ENCODE measurements at regions not wholly inside any gene's neighbourhood (a gene's known extent, or its start where the extent isn't known, plus 50 kb on each side); places are given as distances from the start of the nearest gene placed in this dataset.

DNA sequence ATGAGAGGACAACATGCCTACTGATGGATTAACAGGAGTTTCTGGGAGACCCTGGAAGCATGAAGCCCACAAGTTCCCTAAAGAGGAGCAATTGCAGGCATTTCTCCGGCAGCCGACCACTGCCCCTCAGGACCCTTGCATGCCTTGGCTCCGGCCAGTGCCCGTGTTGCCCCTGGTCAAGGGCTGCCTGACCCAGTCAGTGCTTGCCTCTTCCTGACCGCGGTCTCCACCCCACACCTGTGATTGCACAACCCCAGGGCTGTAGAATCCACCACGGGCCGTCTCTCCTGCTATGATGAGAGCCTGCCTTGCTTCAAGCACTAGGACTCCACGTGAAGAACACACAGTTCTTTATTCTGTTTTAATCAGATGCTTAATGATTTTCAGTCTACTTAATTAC lies 127.5 kb downstream of the GLI2 start:
- TF ChIP-seq, protein P1, sequence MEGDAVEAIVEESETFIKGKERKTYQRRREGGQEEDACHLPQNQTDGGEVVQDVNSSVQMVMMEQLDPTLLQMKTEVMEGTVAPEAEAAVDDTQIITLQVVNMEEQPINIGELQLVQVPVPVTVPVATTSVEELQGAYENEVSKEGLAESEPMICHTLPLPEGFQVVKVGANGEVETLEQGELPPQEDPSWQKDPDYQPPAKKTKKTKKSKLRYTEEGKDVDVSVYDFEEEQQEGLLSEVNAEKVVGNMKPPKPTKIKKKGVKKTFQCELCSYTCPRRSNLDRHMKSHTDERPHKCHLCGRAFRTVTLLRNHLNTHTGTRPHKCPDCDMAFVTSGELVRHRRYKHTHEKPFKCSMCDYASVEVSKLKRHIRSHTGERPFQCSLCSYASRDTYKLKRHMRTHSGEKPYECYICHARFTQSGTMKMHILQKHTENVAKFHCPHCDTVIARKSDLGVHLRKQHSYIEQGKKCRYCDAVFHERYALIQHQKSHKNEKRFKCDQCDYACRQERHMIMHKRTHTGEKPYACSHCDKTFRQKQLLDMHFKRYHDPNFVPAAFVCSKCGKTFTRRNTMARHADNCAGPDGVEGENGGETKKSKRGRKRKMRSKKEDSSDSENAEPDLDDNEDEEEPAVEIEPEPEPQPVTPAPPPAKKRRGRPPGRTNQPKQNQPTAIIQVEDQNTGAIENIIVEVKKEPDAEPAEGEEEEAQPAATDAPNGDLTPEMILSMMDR (IDR thresholded peaks at IDR 0.05), result no peak
- TF ChIP-seq EZH2 (IDR thresholded peaks at IDR 0.05; ENCODE audit: borderline replicate concordance, insufficient read depth, low read depth, low read length, poor library complexity, severe bottlenecking), result no peak

All from B cell (primary cell).